NCI-H526 treated with DMSO at 0.1 percent for 48 hours (cell line): ENCODE measurements at regions not wholly inside any gene's neighbourhood (a gene's known extent, or its start where the extent isn't known, plus 50 kb on each side); places are given as distances from the start of the nearest gene placed in this dataset.
"Not testable (repeated sequence)": the region's sequence is repeated elsewhere in the genome, so short reads cannot be mapped to it uniquely, and the experiment has no call there.

Experiments used
- DNase-seq: peaks from one replicate; lab custom pipeline; 2025; lab: John Stamatoyannopoulos, UW

- DNase-seq = no peak
Measured at GRCh38 chr3:13137941-13138832, 65.0 kb upstream of the IQSEC1 start.

- not testable (repeated sequence) for DNase-seq
Measured at GRCh38 chr3:13136848-13137247, 63.6 kb upstream of the IQSEC1 start.

GRCh38 chr3:13136426-13136825 lies 63.2 kb upstream of the IQSEC1 start:
- no peak for DNase-seq

- no peak for DNase-seq
Measured at GRCh38 chr3:13135811-13136321, 62.6 kb upstream of the IQSEC1 start.

- DNase-seq = no peak
Measured at GRCh38 chr3:13135251-13135810, 62.1 kb upstream of the IQSEC1 start.

- DNase-seq = no peak
Measured at GRCh38 chr3:13134879-13135206, 61.6 kb upstream of the IQSEC1 start.

GRCh38 chr3:13134166-13134878 lies 61.1 kb upstream of the IQSEC1 start:
- no peak for DNase-seq

GRCh38 chr3:13133471-13133981 lies 60.3 kb upstream of the IQSEC1 start:
- DNase-seq = no peak

- DNase-seq = no peak
Measured at GRCh38 chr3:13132731-13133410, 59.6 kb upstream of the IQSEC1 start.

GRCh38 chr3:13132281-13132680 lies 59.1 kb upstream of the IQSEC1 start:
- no peak for DNase-seq

GRCh38 chr3:13130464-13131193 lies 57.4 kb upstream of the IQSEC1 start:
- DNase-seq = no peak

- DNase-seq = no peak
Measured at GRCh38 chr3:13125092-13126015, 52.1 kb upstream of the IQSEC1 start.

GRCh38 chr3:13124631-13125030 lies 51.4 kb upstream of the IQSEC1 start:
- no peak for DNase-seq

- no peak for DNase-seq
Measured at GRCh38 chr3:13123765-13124164, 50.5 kb upstream of the IQSEC1 start.

GRCh38 chr3:13123013-13123654 lies 49.9 kb upstream of the IQSEC1 start:
- no peak for DNase-seq
